Ectodermal cell (in vitro differentiated cells): ENCODE measurements at regions not wholly inside any gene's neighbourhood (a gene's known extent, or its start where the extent isn't known, plus 50 kb on each side); places are given as distances from the start of the nearest gene placed in this dataset.

Source experiments
- H3K27ac ChIP-seq: 2 replicates; pipeline ENCODE4 v1.7.0; 2013; ENCODE audit warnings: mild to moderate bottlenecking, low read depth, low read length; ENCODE audit not compliant: insufficient read depth, poor library complexity, severe bottlenecking
- H3K27me3 ChIP-seq: 2 replicates; pipeline ENCODE4 v1.7.0; 2013; ENCODE audit warnings: mild to moderate bottlenecking, low read length; ENCODE audit not compliant: insufficient read depth, control insufficient read depth, poor library complexity, severe bottlenecking
- H3K36me3 ChIP-seq: one replicate; pipeline ENCODE4 v1.7.0; 2013; ENCODE audit warnings: low read length; ENCODE audit not compliant: control insufficient read depth, insufficient read depth
- H3K4me1 ChIP-seq: one replicate; pipeline ENCODE4 v1.7.0; 2013; ENCODE audit warnings: low read length; ENCODE audit not compliant: control insufficient read depth, insufficient read depth
- H3K4me3 ChIP-seq: 2 replicates; pipeline ENCODE4 v1.7.0; 2013; ENCODE audit warnings: low read depth, low read length, control low read depth; ENCODE audit not compliant: insufficient read depth
- H3K9me3 ChIP-seq: 2 replicates; pipeline ENCODE4 v1.7.0; 2013; ENCODE audit warnings: mild to moderate bottlenecking, low read length, moderate library complexity; ENCODE audit not compliant: control insufficient read depth
- WGBS, 2 experiments: methylation state at CpG; one replicate each; pipeline ENCODE4 v1.1.7; 2013; ENCODE audit warnings: missing lambda C conversion rate in 2 of 2; 5-methylcytosine and 5-hydroxymethylcytosine counted together

- no peak overlapping the region for H3K4me3 ChIP-seq
- no peaks in the 10 kb centered on the region for H3K27me3 ChIP-seq
- H3K9me3 ChIP-seq, result no peaks in the 10 kb centered on the region
- no peak overlapping the region for H3K27ac ChIP-seq
- no peaks in the 10 kb centered on the region for H3K36me3 ChIP-seq
- WGBS, 2 experiments, result 83 to 94% methylated on average over 3 of the region's 3 CpGs
- H3K4me1 ChIP-seq, result no peaks in the 10 kb centered on the region
Measured at GRCh38 chr5:145218019-145218418, 617.1 kb downstream of the PRELID2 start.

- Histone ChIP-seq H3K36me3 (no peaks in the 10 kb centered on the region), H3K4me3 (no peak overlapping the region), H3K27ac (no peak overlapping the region), H3K4me1 (no peaks in the 10 kb centered on the region), H3K9me3 (no peaks in the 10 kb centered on the region), H3K27me3 (no peaks in the 10 kb centered on the region)
- WGBS, 2 experiments, result 91 to 94% methylated on average over 3 of the region's 3 CpGs
Measured at GRCh38 chr5:145210020-145210419, 625.1 kb downstream of the PRELID2 start.

- H3K4me3 ChIP-seq, result no peak overlapping the region
- WGBS, 2 experiments, result 69 to 71% methylated on average over 4 of the region's 4 CpGs
- H3K9me3 ChIP-seq, result no peaks in the 10 kb centered on the region
Measured at GRCh38 chr5:145205546-145205945, 629.6 kb downstream of the PRELID2 start.

GRCh38 chr5:145204743-145205142 is 630.4 kb downstream of the PRELID2 start:
- Histone ChIP-seq H3K4me1 (no peaks in the 10 kb centered on the region), H3K9me3 (no peaks in the 10 kb centered on the region), H3K27ac (no peak overlapping the region), H3K27me3 (no peaks in the 10 kb centered on the region), H3K4me3 (no peak overlapping the region), H3K36me3 (no peaks in the 10 kb centered on the region)
- 87 to 93% methylated on average over 2 of the region's 2 CpGs for WGBS, 2 experiments

More at GRCh38 chr5:145205546-145205945, 629.6 kb downstream of the PRELID2 start:
- Histone ChIP-seq H3K27me3 (no peaks in the 10 kb centered on the region), H3K36me3 (no peaks in the 10 kb centered on the region), H3K4me1 (no peaks in the 10 kb centered on the region), H3K27ac (no peak overlapping the region)

GRCh38 chr5:145203193-145203592 is 631.9 kb downstream of the PRELID2 start:
- Histone ChIP-seq H3K4me3 (no peak overlapping the region), H3K27ac (no peak overlapping the region), H3K27me3 (no peaks in the 10 kb centered on the region), H3K36me3 (no peaks in the 10 kb centered on the region), H3K9me3 (no peaks in the 10 kb centered on the region), H3K4me1 (no peaks in the 10 kb centered on the region)
- WGBS, 2 experiments, result 89 to 91% methylated on average over 1 of the region's 2 CpGs

- Histone ChIP-seq H3K9me3 (no peaks in the 10 kb centered on the region), H3K36me3 (no peaks in the 10 kb centered on the region), H3K4me1 (no peaks in the 10 kb centered on the region), H3K4me3 (no peak overlapping the region), H3K27ac (no peak overlapping the region), H3K27me3 (no peaks in the 10 kb centered on the region)
- 100% methylated on average over 1 of the region's 1 CpG for WGBS, 2 experiments
Measured at GRCh38 chr5:145198525-145199260, 636.4 kb downstream of the PRELID2 start.

GRCh38 chr5:145189746-145190145 is 645.4 kb downstream of the PRELID2 start:
- H3K27ac ChIP-seq, result no peak overlapping the region
- no peaks in the 10 kb centered on the region for H3K27me3 ChIP-seq
- 95 to 96% methylated on average over 3 of the region's 4 CpGs for WGBS, 2 experiments
- H3K9me3 ChIP-seq, result no peaks in the 10 kb centered on the region
- H3K4me1 ChIP-seq, result no peaks in the 10 kb centered on the region
- no peak overlapping the region for H3K4me3 ChIP-seq
- no peaks in the 10 kb centered on the region for H3K36me3 ChIP-seq

GRCh38 chr5:145180371-145180770 is 654.8 kb downstream of the PRELID2 start:
- no peaks in the 10 kb centered on the region for H3K36me3 ChIP-seq
- H3K4me1 ChIP-seq, result peaks cover 24% of the 10 kb centered on the region
- no peak overlapping the region for H3K4me3 ChIP-seq
- no peak overlapping the region for H3K27ac ChIP-seq
- 81 to 83% methylated on average over 5 of the region's 5 CpGs for WGBS, 2 experiments
- H3K9me3 ChIP-seq, result no peaks in the 10 kb centered on the region
- peaks cover 4% of the 10 kb centered on the region for H3K27me3 ChIP-seq

- H3K36me3 ChIP-seq, result no peaks in the 10 kb centered on the region
- WGBS, 2 experiments, result 59 to 63% methylated on average over 2 to 3 of the region's 3 CpGs
- H3K27ac ChIP-seq, result peak overlapping the region; percentile 33
- H3K4me1 ChIP-seq, result peaks cover 24% of the 10 kb centered on the region
- no peak overlapping the region for H3K4me3 ChIP-seq
- H3K9me3 ChIP-seq, result no peaks in the 10 kb centered on the region
- peaks cover 4% of the 10 kb centered on the region for H3K27me3 ChIP-seq
Measured at GRCh38 chr5:145178641-145179523, 656.3 kb downstream of the PRELID2 start.

GRCh38 chr5:145176041-145176440 is 659.1 kb downstream of the PRELID2 start:
- WGBS, 2 experiments, result 87 to 88% methylated on average over 3 of the region's 3 CpGs
- Histone ChIP-seq H3K4me3 (no peak overlapping the region), H3K9me3 (no peaks in the 10 kb centered on the region), H3K4me1 (peaks cover 24% of the 10 kb centered on the region), H3K27ac (no peak overlapping the region), H3K36me3 (no peaks in the 10 kb centered on the region), H3K27me3 (peaks cover 4% of the 10 kb centered on the region)
